ENCODE measurements at regions not wholly inside any gene's neighbourhood (a gene's known extent, or its start where the extent isn't known, plus 50 kb on each side); places are given as distances from the start of the nearest gene placed in this dataset.
A peak's percentile ranks its signal among the peaks of the same experiment; 100 is the strongest.

GRCh38 chr16:58960484-58960883 is 226.4 kb upstream of the GOT2 start:
- no peak for TF ChIP-seq CTCF (IDR thresholded peaks at IDR 0.05; ENCODE audit: borderline replicate concordance, extremely low read depth, insufficient read depth)
- intact Hi-C loops (cut with DNase I), result no loop called here

GRCh38 chr16:58960034-58960433 is 225.9 kb upstream of the GOT2 start:
- no peaks in the 10 kb centered on the region for H3K27me3 ChIP-seq (ENCODE audit: control insufficient read depth, insufficient read depth, low read length)
- H3K9me3 ChIP-seq (ENCODE audit: control insufficient read depth in 2 of 3, insufficient read depth in 1 of 3, low read length in 3 of 3), result peaks cover 0 to 4% (median 0%) of the 10 kb centered on the region in 3 donors
- H3K9ac ChIP-seq (ENCODE audit: low read length in 3 of 3), result no peak overlapping the region
- intact Hi-C loops (cut with DNase I), result no loop called here
- no peak for TF ChIP-seq CTCF (IDR thresholded peaks at IDR 0.05; ENCODE audit: borderline replicate concordance, extremely low read depth, insufficient read depth)
- H3K4me1 ChIP-seq (ENCODE audit: control insufficient read depth in 2 of 3, insufficient read depth in 2 of 3, low read depth in 1 of 3, low read length in 3 of 3), result no peaks in the 10 kb centered on the region
- no peak overlapping the region for H3K27ac ChIP-seq (ENCODE audit: low read depth in 2 of 2, low read length in 2 of 2)
- no peak for DNase-seq
- FAIRE-seq, result no peak
- no peaks in the 10 kb centered on the region for H3K36me3 ChIP-seq (ENCODE audit: control insufficient read depth in 2 of 3, insufficient read depth in 3 of 3, low read length in 3 of 3)
- H3K4me3 ChIP-seq (ENCODE audit: low read length in 3 of 3), result no peak overlapping the region

More at GRCh38 chr16:58960484-58960883, 226.4 kb upstream of the GOT2 start:
- DNase-seq, result no peak
- H3K9ac ChIP-seq (ENCODE audit: low read length in 3 of 3), result no peak overlapping the region
- no peaks in the 10 kb centered on the region for H3K27me3 ChIP-seq (ENCODE audit: control insufficient read depth, insufficient read depth, low read length)
- FAIRE-seq, result no peak
- no peak overlapping the region for H3K27ac ChIP-seq (ENCODE audit: low read depth in 2 of 2, low read length in 2 of 2)
- no peaks in the 10 kb centered on the region for H3K36me3 ChIP-seq (ENCODE audit: control insufficient read depth in 2 of 3, insufficient read depth in 3 of 3, low read length in 3 of 3)
- H3K4me3 ChIP-seq (ENCODE audit: low read length in 3 of 3), result no peak overlapping the region
- H3K4me1 ChIP-seq (ENCODE audit: control insufficient read depth in 2 of 3, insufficient read depth in 2 of 3, low read depth in 1 of 3, low read length in 3 of 3), result no peaks in the 10 kb centered on the region
- peaks cover 0 to 4% (median 0%) of the 10 kb centered on the region in 3 donors for H3K9me3 ChIP-seq (ENCODE audit: control insufficient read depth in 2 of 3, insufficient read depth in 1 of 3, low read length in 3 of 3)

- Histone ChIP-seq H3K27me3 (ENCODE audit: control insufficient read depth, insufficient read depth, low read length) (no peaks in the 10 kb centered on the region), H3K36me3 (ENCODE audit: control insufficient read depth in 2 of 3, insufficient read depth in 3 of 3, low read length in 3 of 3) (no peaks in the 10 kb centered on the region), H3K9me3 (ENCODE audit: control insufficient read depth in 2 of 3, insufficient read depth in 1 of 3, low read length in 3 of 3) (peaks cover 0 to 4% (median 0%) of the 10 kb centered on the region in 3 donors), H3K4me1 (ENCODE audit: control insufficient read depth in 2 of 3, insufficient read depth in 2 of 3, low read depth in 1 of 3, low read length in 3 of 3) (no peaks in the 10 kb centered on the region), H3K9ac (ENCODE audit: low read length in 3 of 3) (no peak overlapping the region), H3K27ac (ENCODE audit: low read depth in 2 of 2, low read length in 2 of 2) (no peak overlapping the region), H3K4me3 (ENCODE audit: low read length in 3 of 3) (no peak overlapping the region)
- no peak for FAIRE-seq
- no peak for TF ChIP-seq CTCF (IDR thresholded peaks at IDR 0.05; ENCODE audit: borderline replicate concordance, extremely low read depth, insufficient read depth)
- intact Hi-C loops (cut with DNase I), result no loop called here
- peak in 2 of 5 donors; percentile 11 to 27 for DNase-seq
Measured at GRCh38 chr16:58958749-58959148, 224.6 kb upstream of the GOT2 start.

DNA sequence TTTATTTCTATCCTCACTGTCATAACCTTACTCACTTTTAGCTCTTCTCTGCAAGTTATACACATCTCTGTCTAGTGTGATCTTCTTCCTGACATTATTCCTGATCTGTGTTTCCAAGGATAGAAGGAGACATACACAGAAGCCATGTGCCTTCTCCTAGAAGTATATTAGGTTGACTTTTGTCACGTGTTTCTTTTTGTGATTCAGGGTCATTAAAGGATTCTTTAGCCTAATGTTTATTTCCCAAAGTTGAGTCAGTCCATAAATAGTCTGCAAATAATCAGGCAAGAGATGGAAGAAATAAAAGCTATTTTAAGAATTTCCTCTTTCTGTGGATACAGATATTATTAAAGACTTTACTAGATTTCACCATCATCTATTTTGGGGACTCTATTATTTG is 214.1 kb upstream of the GOT2 start:
- FAIRE-seq, result no peak
- no peak for DNase-seq
- Histone ChIP-seq H3K4me1 (ENCODE audit: control insufficient read depth in 2 of 3, insufficient read depth in 2 of 3, low read depth in 1 of 3, low read length in 3 of 3) (no peaks in the 10 kb centered on the region), H3K9ac (ENCODE audit: low read length in 3 of 3) (no peak overlapping the region), H3K4me3 (ENCODE audit: low read length in 3 of 3) (no peak overlapping the region), H3K27ac (ENCODE audit: low read depth in 2 of 2, low read length in 2 of 2) (no peak overlapping the region), H3K9me3 (ENCODE audit: control insufficient read depth in 2 of 3, insufficient read depth in 1 of 3, low read length in 3 of 3) (peaks cover 0 to 6% (median 6%) of the 10 kb centered on the region in 3 donors), H3K27me3 (ENCODE audit: control insufficient read depth, insufficient read depth, low read length) (no peaks in the 10 kb centered on the region), H3K36me3 (ENCODE audit: control insufficient read depth in 2 of 3, insufficient read depth in 3 of 3, low read length in 3 of 3) (no peaks in the 10 kb centered on the region)
- no peak for TF ChIP-seq CTCF (IDR thresholded peaks at IDR 0.05; ENCODE audit: borderline replicate concordance, extremely low read depth, insufficient read depth)
- intact Hi-C loops (cut with DNase I), result no loop called here

All from kidney (tissue), 13 donors.